MCF 10A (cell line): ENCODE measurements at regions not wholly inside any gene's neighbourhood (a gene's known extent, or its start where the extent isn't known, plus 50 kb on each side); places are given as distances from the start of the nearest gene placed in this dataset.

Experiments
- BruUV-seq: library from RNA; stranded (reverse); fragments of 400-500 nt; replicated peaks from 2 replicates; lab custom pipeline; 2021; lab: Mats Ljungman, UMichigan
- CTCF ChIA-PET: fragments of 300-600 bp; sonication (Branson Sonifier 250); formaldehyde crosslinking; extraction: SDS; loops from one replicate; lab custom pipeline; 2021; ENCODE audit warnings: antibody characterized with exemption, inconsistent platforms; lab: Yijun Ruan, JAX
- POLR2A ChIA-PET: fragments of 300-600, 350-650 bp; sonication (Branson Sonifier 250); formaldehyde crosslinking; extraction: SDS; loops from one replicate; lab custom pipeline; 2020; ENCODE audit warnings: antibody characterized with exemption, inconsistent platforms; lab: Yijun Ruan, JAX
- DNase-seq: peaks from one replicate; pipeline ENCODE4 v3.0.0-alpha.2; 2018; ENCODE audit not compliant: unreplicated experiment
- H3K27ac Mint-ChIP-seq: one replicate; pipeline ENCODE4 v1.8.0; 2022; ENCODE audit warnings: mild to moderate bottlenecking, low read depth, mixed read lengths; ENCODE audit not compliant: unreplicated experiment
- H3K27me3 Mint-ChIP-seq: one replicate; pipeline ENCODE4 v1.8.0; 2022; ENCODE audit warnings: mixed read lengths; ENCODE audit not compliant: insufficient read depth, unreplicated experiment
- H3K36me3 Mint-ChIP-seq: one replicate; pipeline ENCODE4 v1.8.0; 2022; ENCODE audit warnings: mild to moderate bottlenecking, moderate library complexity, mixed read lengths; ENCODE audit not compliant: insufficient read depth, unreplicated experiment
- H3K4me1 Mint-ChIP-seq: one replicate; pipeline ENCODE4 v1.8.0; 2022; ENCODE audit warnings: mixed read lengths; ENCODE audit not compliant: insufficient read depth, unreplicated experiment
- H3K4me3 Mint-ChIP-seq: one replicate; pipeline ENCODE4 v1.8.0; 2022; ENCODE audit warnings: mild to moderate bottlenecking, moderate library complexity, mixed read lengths; ENCODE audit not compliant: unreplicated experiment
- H3K9me3 Mint-ChIP-seq: one replicate; pipeline ENCODE4 v1.8.0; 2022; ENCODE audit warnings: mixed read lengths; ENCODE audit not compliant: unreplicated experiment
- CTCF ChIP-seq: fragments of 200-600 bp; IDR thresholded peaks from one replicate; pipeline ENCODE4 v1.8.0; 2022; ENCODE audit warnings: antibody characterized with exemption, mild to moderate bottlenecking; ENCODE audit not compliant: unreplicated experiment
- intact Hi-C: fragments of 100-400 bp; cut with micrococcal nuclease; formaldehyde crosslinking; loops from 2 replicates; pipeline ENCODE4 v1.14.1; 2022

- no peak for TF ChIP-seq CTCF
- no TSS peak for BruUV-seq
- H3K4me3 Mint-ChIP-seq, result no peak overlapping the region
- intact Hi-C loops, result no loop called here
- no peaks in the 10 kb centered on the region for H3K4me1 Mint-ChIP-seq
- no peak overlapping the region for H3K27ac Mint-ChIP-seq
- no peaks in the 10 kb centered on the region for H3K36me3 Mint-ChIP-seq
- ChIA-PET POLR2A (no interaction called here), CTCF (interaction anchor here (1.0 to 1.2 kb wide), 2 partner anchors 13 to 21 kb away, joined by 4 read pairs; no protein-coding TSS in a partner anchor)
- DNase-seq, result no peak
- peaks cover 41% of the 10 kb centered on the region for H3K27me3 Mint-ChIP-seq
- H3K9me3 Mint-ChIP-seq, result no peaks in the 10 kb centered on the region
Observed at GRCh38 chr10:123595661-123596060, 70.5 kb upstream of the GPR26 start.

- H3K27ac Mint-ChIP-seq, result no peak overlapping the region
- no peak overlapping the region for H3K4me3 Mint-ChIP-seq
- no peaks in the 10 kb centered on the region for H3K4me1 Mint-ChIP-seq
- no peaks in the 10 kb centered on the region for H3K9me3 Mint-ChIP-seq
- H3K27me3 Mint-ChIP-seq, result peaks cover 24% of the 10 kb centered on the region
- DNase-seq, result no peak
- no peak for TF ChIP-seq CTCF
- no TSS peak for BruUV-seq
- CTCF ChIA-PET, result no interaction called here
- no peaks in the 10 kb centered on the region for H3K36me3 Mint-ChIP-seq
- POLR2A ChIA-PET, result no interaction called here
- intact Hi-C loops, result no loop called here
Observed at GRCh38 chr10:123597676-123598075, 68.5 kb upstream of the GPR26 start.

- no TSS peak for BruUV-seq
Observed at GRCh38 chr10:123599366-123599849, 66.7 kb upstream of the GPR26 start.

GRCh38 chr10:123600177-123600576 is 66.0 kb upstream of the GPR26 start:
- TF ChIP-seq CTCF, result no peak
- Mint-ChIP-seq H3K4me1 (no peaks in the 10 kb centered on the region), H3K27me3 (peaks cover 37% of the 10 kb centered on the region), H3K27ac (no peak overlapping the region), H3K9me3 (no peaks in the 10 kb centered on the region), H3K4me3 (no peak overlapping the region), H3K36me3 (no peaks in the 10 kb centered on the region)
- ChIA-PET POLR2A (no interaction called here), CTCF (no interaction called here)
- BruUV-seq, result no TSS peak
- DNase-seq, result no peak
- intact Hi-C loops, result no loop called here

More at GRCh38 chr10:123599366-123599849, 66.7 kb upstream of the GPR26 start:
- no peaks in the 10 kb centered on the region for H3K4me1 Mint-ChIP-seq
- peaks cover 33% of the 10 kb centered on the region for H3K27me3 Mint-ChIP-seq
- DNase-seq, result no peak
- no peak overlapping the region for H3K27ac Mint-ChIP-seq
- H3K4me3 Mint-ChIP-seq, result no peak overlapping the region
- POLR2A ChIA-PET, result no interaction called here
- no peaks in the 10 kb centered on the region for H3K9me3 Mint-ChIP-seq
- TF ChIP-seq CTCF, result no peak
- CTCF ChIA-PET, result interaction anchor here (0.7 to 0.9 kb wide), 3 partner anchors 17 to 547 kb away, joined by 3 to 6 read pairs (median 3); no protein-coding TSS in a partner anchor
- intact Hi-C loops, result no loop called here
- no peaks in the 10 kb centered on the region for H3K36me3 Mint-ChIP-seq
